22Rv1 (cell line): ENCODE measurements at regions not wholly inside any gene's neighbourhood (a gene's known extent, or its start where the extent isn't known, plus 50 kb on each side); places are given as distances from the start of the nearest gene placed in this dataset.

Source experiments
- ZFX ChIP-seq: fragments of 450-650 bp; IDR thresholded peaks from 2 replicates; pipeline ENCODE4 v1.6.1; 2017; ENCODE audit warnings: antibody characterized with exemption, borderline replicate concordance
- TF ChIP-seq, protein P1 (sequence below): fragments of 450-650 bp; IDR thresholded peaks from 2 replicates; pipeline ENCODE4 v1.5.1; 2017; ENCODE audit warnings: mild to moderate bottlenecking

DNA sequence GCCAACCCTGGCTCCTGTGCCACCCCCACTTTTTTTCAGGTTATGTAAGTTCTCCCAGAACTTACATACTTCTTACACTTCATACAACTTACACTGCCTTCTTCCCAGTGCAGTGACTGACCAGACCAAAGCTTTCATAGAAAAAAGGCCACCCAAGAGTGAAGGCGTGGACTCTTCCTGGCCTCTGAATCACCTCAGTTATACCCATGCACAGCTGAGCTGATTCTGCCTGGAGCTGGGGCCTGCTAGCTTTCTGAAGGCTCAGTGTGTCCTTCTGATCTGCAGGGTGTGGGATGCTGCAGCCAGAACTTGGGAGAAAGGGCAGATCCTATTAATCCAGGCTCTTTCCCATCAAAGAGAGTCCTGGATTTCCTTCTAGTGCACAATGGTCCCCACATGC, 216.1 kb downstream of the TTC32 start:
- TF ChIP-seq, protein P1, sequence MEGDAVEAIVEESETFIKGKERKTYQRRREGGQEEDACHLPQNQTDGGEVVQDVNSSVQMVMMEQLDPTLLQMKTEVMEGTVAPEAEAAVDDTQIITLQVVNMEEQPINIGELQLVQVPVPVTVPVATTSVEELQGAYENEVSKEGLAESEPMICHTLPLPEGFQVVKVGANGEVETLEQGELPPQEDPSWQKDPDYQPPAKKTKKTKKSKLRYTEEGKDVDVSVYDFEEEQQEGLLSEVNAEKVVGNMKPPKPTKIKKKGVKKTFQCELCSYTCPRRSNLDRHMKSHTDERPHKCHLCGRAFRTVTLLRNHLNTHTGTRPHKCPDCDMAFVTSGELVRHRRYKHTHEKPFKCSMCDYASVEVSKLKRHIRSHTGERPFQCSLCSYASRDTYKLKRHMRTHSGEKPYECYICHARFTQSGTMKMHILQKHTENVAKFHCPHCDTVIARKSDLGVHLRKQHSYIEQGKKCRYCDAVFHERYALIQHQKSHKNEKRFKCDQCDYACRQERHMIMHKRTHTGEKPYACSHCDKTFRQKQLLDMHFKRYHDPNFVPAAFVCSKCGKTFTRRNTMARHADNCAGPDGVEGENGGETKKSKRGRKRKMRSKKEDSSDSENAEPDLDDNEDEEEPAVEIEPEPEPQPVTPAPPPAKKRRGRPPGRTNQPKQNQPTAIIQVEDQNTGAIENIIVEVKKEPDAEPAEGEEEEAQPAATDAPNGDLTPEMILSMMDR, result no peak
- no peak for TF ChIP-seq ZFX
